HEK293 (cell line): ENCODE measurements at regions not wholly inside any gene's neighbourhood (a gene's known extent, or its start where the extent isn't known, plus 50 kb on each side); places are given as distances from the start of the nearest gene placed in this dataset.

Source experiments
- CTCF ChIA-PET: fragments of 350-600 bp; formaldehyde crosslinking; extraction: SDS; loops from one replicate; lab custom pipeline; 2021; ENCODE audit warnings: antibody characterized with exemption; lab: Yijun Ruan, JAX
- POLR2A ChIA-PET: fragments of 300-600 bp; formaldehyde crosslinking; extraction: SDS; loops from one replicate; lab custom pipeline; 2020; ENCODE audit warnings: antibody characterized with exemption, inconsistent platforms; lab: Yijun Ruan, JAX
- H3K27ac ChIP-seq: fragments of 200-500 bp; sonication (Bioruptor generic); 2 replicates; pipeline ENCODE4 v1.5.1; 2014; ENCODE audit warnings: low read depth, low read length, control low read depth, inconsistent platforms; ENCODE audit errors: extremely low read depth
- H3K36me3 ChIP-seq, 2 experiments: fragments of 200-500 bp in 1 of 2; sonication (Bioruptor generic) in 1 of 2; 1 replicate in 1 of 2; 2 replicates in 1 of 2; pipeline ENCODE4 v1.5.1; 2014 to 2017; ENCODE audit warnings: inconsistent platforms in 2 of 2, low read length in 2 of 2; ENCODE audit not compliant: control insufficient read depth in 2 of 2, insufficient read depth in 1 of 2
- H3K4me1 ChIP-seq: fragments of 200-500 bp; sonication (Bioruptor generic); 2 replicates; pipeline ENCODE4 v1.5.1; 2014; ENCODE audit warnings: mild to moderate bottlenecking, low read length, inconsistent platforms; ENCODE audit not compliant: control insufficient read depth, insufficient read depth
- H3K4me3 ChIP-seq: 2 replicates; pipeline ENCODE4 v1.5.1; 2011; ENCODE audit warnings: low read depth, mild to moderate bottlenecking, control low read depth, low read length, moderate library complexity
- H3K9me3 ChIP-seq: fragments of 200-500 bp; sonication (Bioruptor generic); 2 replicates; pipeline ENCODE4 v1.5.1; 2014; ENCODE audit warnings: low read depth, low read length, inconsistent platforms; ENCODE audit not compliant: control insufficient read depth, insufficient read depth
- KLF16 ChIP-seq: fragments of 450-650 bp; formaldehyde crosslinking; IDR thresholded peaks from 2 replicates; pipeline ENCODE4 v1.5.1; 2017; ENCODE audit warnings: missing biosample characterization, missing genetic modification characterization
- KLF7 ChIP-seq: fragments of 450-650 bp; formaldehyde crosslinking; IDR thresholded peaks from 2 replicates; pipeline ENCODE4 v1.5.1; 2016; ENCODE audit warnings: missing biosample characterization, missing genetic modification characterization, borderline replicate concordance
- SP3 ChIP-seq: fragments of 450-650 bp; formaldehyde crosslinking; IDR thresholded peaks from 2 replicates; pipeline ENCODE4 v1.5.1; 2016; ENCODE audit warnings: missing biosample characterization, missing genetic modification characterization
- SP7 ChIP-seq: fragments of 450-650 bp; formaldehyde crosslinking; IDR thresholded peaks from 2 replicates; pipeline ENCODE4 v1.5.1; 2016; ENCODE audit warnings: missing biosample characterization, missing genetic modification characterization
- ZEB2 ChIP-seq: fragments of 450-650 bp; formaldehyde crosslinking; IDR thresholded peaks from 2 replicates; pipeline ENCODE4 v1.5.1; 2016; ENCODE audit warnings: missing biosample characterization, missing genetic modification characterization
- ZNF146 ChIP-seq: fragments of 450-650 bp; formaldehyde crosslinking; IDR thresholded peaks from 2 replicates; pipeline ENCODE4 v1.5.1; 2016; ENCODE audit warnings: missing biosample characterization, missing genetic modification characterization
- ZNF221 ChIP-seq: fragments of 450-650 bp; formaldehyde crosslinking; IDR thresholded peaks from 2 replicates; pipeline ENCODE4 v1.5.1; 2017; ENCODE audit warnings: missing biosample characterization, missing genetic modification characterization, borderline replicate concordance
- ZNF391 ChIP-seq: fragments of 450-650 bp; formaldehyde crosslinking; IDR thresholded peaks from 2 replicates; pipeline ENCODE4 v1.5.1; 2016; ENCODE audit warnings: low read depth, missing biosample characterization, missing genetic modification characterization, borderline replicate concordance
- ZNF544 ChIP-seq: fragments of 450-650 bp; formaldehyde crosslinking; IDR thresholded peaks from 2 replicates; pipeline ENCODE4 v1.5.0; 2017; ENCODE audit warnings: missing biosample characterization, missing genetic modification characterization
- ZNF664 ChIP-seq: fragments of 450-650 bp; formaldehyde crosslinking; IDR thresholded peaks from 2 replicates; pipeline ENCODE4 v1.5.1; 2016; ENCODE audit warnings: missing biosample characterization, missing genetic modification characterization
- ZNF791 ChIP-seq: fragments of 450-650 bp; formaldehyde crosslinking; IDR thresholded peaks from 2 replicates; pipeline ENCODE4 v1.5.1; 2016; ENCODE audit warnings: missing biosample characterization, missing genetic modification characterization
- TF ChIP-seq, protein P1 (sequence below): fragments of 450-650 bp; IDR thresholded peaks from 2 replicates; pipeline ENCODE4 v1.5.1; 2018; ENCODE audit warnings: missing biosample characterization, mild to moderate bottlenecking, missing genetic modification characterization
- TF ChIP-seq, protein P2 (sequence below): fragments of 450-650 bp; formaldehyde crosslinking; IDR thresholded peaks from 2 replicates; pipeline ENCODE4 v1.5.1; 2016; ENCODE audit warnings: missing biosample characterization, missing genetic modification characterization

- POLR2A ChIA-PET: no interaction called here
- CTCF ChIA-PET: no interaction called here
- Histone ChIP-seq H3K4me3 (no peak overlapping the region), H3K36me3 (no peaks in the 10 kb centered on the region), H3K27ac (no peak overlapping the region), H3K4me1 (no peaks in the 10 kb centered on the region), H3K9me3 (no peaks in the 10 kb centered on the region)
- TF ChIP-seq, protein P1, sequence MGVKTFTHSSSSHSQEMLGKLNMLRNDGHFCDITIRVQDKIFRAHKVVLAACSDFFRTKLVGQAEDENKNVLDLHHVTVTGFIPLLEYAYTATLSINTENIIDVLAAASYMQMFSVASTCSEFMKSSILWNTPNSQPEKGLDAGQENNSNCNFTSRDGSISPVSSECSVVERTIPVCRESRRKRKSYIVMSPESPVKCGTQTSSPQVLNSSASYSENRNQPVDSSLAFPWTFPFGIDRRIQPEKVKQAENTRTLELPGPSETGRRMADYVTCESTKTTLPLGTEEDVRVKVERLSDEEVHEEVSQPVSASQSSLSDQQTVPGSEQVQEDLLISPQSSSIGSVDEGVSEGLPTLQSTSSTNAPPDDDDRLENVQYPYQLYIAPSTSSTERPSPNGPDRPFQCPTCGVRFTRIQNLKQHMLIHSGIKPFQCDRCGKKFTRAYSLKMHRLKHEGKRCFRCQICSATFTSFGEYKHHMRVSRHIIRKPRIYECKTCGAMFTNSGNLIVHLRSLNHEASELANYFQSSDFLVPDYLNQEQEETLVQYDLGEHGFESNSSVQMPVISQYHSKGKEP (tag by site-specific recombination): no peak
- TF ChIP-seq ZNF221 (tag by site-specific recombination): no peak
- no peak for TF ChIP-seq KLF16 (tag by site-specific recombination)
- no peak for TF ChIP-seq KLF7
These were observed 133.9 kb downstream of the HMX1 start for GRCh38 chr4:8737601-8738279.

- no peaks in the 10 kb centered on the region for H3K9me3 ChIP-seq
- no peak overlapping the region for H3K27ac ChIP-seq
- POLR2A ChIA-PET: no interaction called here
- H3K36me3 ChIP-seq: no peaks in the 10 kb centered on the region
- CTCF ChIA-PET: no interaction called here
- H3K4me1 ChIP-seq: no peaks in the 10 kb centered on the region
- TF ChIP-seq SP7 (tag by site-specific recombination) (no peak), ZNF791 (tag by site-specific recombination) (no peak), ZNF146 (tag by site-specific recombination) (no peak), SP3 (tag by site-specific recombination) (no peak), ZNF391 (tag by site-specific recombination) (no peak), ZNF544 (tag by site-specific recombination) (no peak)
- TF ChIP-seq, protein P2, sequence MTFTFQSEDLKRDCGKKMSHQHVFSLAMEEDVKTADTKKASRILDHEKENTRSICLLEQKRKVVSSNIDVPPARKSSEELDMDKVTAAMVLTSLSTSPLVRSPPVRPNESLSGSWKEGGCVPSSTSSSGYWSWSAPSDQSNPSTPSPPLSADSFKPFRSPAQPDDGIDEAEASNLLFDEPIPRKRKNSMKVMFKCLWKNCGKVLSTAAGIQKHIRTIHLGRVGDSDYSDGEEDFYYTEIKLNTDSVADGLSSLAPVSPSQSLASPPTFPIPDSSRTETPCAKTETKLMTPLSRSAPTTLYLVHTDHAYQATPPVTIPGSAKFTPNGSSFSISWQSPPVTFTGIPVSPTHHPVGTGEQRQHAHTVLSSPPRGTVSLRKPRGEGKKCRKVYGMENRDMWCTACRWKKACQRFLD (tag by site-specific recombination): no peak
- no peak overlapping the region for H3K4me3 ChIP-seq
These were observed 134.6 kb downstream of the HMX1 start for GRCh38 chr4:8737075-8737474.

- no peak for TF ChIP-seq ZNF664 (tag by site-specific recombination)
- TF ChIP-seq ZEB2 (tag by site-specific recombination): no peak
- no peaks in the 10 kb centered on the region for H3K4me1 ChIP-seq
- no peak overlapping the region for H3K4me3 ChIP-seq
- POLR2A ChIA-PET: no interaction called here
- H3K27ac ChIP-seq: no peak overlapping the region
- no peaks in the 10 kb centered on the region for H3K9me3 ChIP-seq
- H3K36me3 ChIP-seq: no peaks in the 10 kb centered on the region
- CTCF ChIA-PET: interaction anchor here (0.7 kb wide), 1 partner anchor 203 kb away, joined by 3 read pairs; no protein-coding TSS in a partner anchor
These were observed 135.4 kb downstream of the HMX1 start for GRCh38 chr4:8736090-8736825.
